GM12873 (cell line): ENCODE measurements at regions not wholly inside any gene's neighbourhood (a gene's known extent, or its start where the extent isn't known, plus 50 kb on each side); places are given as distances from the start of the nearest gene placed in this dataset.

ENCODE experiments used
- TF ChIP-seq, protein P1 (sequence below): IDR thresholded peaks from 2 replicates; pipeline ENCODE4 v1.5.1; 2012; ENCODE audit warnings: low read depth, mild to moderate bottlenecking, moderate library complexity, low read length, control low read depth; ENCODE audit not compliant: insufficient read depth; ENCODE audit errors: missing control alignments

DNA sequence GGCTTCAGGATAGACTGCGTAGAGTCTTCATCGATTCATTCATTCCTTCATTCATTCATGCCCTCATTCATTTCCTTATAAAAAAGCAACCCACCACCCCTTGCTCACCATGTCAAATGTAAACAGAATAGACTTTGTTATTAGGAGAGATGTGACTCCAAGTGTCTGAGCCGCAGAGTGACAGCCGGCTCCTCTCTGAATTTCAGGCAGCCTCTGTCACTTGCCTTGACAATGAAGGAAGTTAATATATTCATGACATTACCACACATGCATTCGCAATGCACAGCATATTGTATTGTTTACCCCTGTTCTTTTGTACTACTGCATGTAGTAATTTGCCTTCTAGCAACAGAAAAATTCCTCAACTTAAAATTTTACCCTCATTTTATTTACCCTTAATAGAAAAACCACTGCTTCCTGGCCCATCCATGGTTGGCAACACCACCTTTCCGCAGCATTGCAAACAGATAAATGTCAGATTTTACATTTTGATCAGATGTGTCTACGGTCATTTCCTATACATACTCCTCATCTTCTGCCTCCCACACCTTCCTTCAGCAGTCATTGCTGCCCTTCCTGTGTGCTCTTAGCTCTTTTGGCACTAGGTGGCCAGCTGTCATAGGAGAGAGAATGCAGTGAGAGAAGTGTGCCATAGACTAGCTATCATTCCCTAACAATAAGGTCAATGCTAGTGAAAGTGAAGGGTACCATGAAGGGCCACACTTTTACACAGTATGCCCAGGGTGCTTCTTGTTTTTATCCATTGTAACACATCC is 1090.8 kb downstream of the BCL11A start:
- TF ChIP-seq, protein P1, sequence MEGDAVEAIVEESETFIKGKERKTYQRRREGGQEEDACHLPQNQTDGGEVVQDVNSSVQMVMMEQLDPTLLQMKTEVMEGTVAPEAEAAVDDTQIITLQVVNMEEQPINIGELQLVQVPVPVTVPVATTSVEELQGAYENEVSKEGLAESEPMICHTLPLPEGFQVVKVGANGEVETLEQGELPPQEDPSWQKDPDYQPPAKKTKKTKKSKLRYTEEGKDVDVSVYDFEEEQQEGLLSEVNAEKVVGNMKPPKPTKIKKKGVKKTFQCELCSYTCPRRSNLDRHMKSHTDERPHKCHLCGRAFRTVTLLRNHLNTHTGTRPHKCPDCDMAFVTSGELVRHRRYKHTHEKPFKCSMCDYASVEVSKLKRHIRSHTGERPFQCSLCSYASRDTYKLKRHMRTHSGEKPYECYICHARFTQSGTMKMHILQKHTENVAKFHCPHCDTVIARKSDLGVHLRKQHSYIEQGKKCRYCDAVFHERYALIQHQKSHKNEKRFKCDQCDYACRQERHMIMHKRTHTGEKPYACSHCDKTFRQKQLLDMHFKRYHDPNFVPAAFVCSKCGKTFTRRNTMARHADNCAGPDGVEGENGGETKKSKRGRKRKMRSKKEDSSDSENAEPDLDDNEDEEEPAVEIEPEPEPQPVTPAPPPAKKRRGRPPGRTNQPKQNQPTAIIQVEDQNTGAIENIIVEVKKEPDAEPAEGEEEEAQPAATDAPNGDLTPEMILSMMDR = no peak

DNA sequence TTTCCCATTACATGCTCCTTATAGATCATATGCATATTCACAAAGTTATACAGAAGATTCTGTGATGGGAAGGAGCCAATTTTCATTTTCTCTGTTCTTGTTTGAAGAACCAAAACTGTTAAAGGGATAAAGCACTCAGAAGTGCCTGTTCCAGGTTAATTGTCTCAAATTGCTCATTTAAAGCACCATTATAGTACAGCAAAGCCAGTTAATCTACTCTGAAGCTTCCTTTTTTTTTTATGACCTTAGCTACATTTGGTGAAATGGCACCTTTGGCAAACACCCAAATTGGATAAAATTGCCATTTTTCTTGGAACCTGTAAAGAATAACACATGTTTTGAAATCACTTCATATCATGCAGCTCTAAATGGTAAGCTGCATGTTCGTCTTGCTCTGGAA is 1092.3 kb downstream of the BCL11A start:
- TF ChIP-seq, protein P1 = no peak

DNA sequence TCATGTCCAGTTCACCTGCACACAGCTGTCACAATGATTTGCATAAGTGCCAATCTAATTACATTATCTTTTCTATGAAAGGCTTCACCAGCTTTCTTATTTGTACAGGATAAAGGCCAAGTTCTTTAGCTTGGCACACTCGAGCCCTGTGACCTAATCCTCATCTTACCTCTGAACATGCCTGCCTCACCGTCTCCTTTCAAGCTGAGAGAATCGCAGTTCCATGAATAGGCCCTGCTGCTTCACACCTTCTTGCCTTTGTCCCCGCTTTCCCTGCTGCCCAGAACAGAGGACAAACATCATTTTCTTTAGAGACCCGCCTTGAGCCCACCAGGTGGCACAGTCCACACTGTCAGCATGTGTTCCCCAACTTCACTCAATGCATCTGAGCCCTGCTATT is 1094.7 kb downstream of the BCL11A start:
- TF ChIP-seq, protein P1 = no peak

DNA sequence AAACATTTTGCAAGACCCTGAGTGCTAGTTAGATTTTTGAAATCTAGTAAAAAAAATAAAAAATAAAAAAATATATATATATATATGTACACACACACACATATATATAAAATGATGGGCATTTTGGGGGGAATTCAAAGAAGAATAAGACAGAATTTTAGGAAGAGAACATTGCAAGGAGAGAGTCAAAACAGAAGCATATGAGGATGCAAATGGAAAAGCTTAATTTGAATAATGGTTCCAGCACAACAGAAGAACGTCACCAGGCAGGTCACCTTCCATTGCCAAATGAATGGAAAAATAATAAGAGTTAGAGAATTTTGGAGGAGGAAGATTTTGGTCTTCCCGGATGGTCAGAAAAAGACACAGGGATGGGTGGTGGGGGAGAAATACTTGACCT is 1097.2 kb downstream of the BCL11A start:
- TF ChIP-seq, protein P1 = no peak

DNA sequence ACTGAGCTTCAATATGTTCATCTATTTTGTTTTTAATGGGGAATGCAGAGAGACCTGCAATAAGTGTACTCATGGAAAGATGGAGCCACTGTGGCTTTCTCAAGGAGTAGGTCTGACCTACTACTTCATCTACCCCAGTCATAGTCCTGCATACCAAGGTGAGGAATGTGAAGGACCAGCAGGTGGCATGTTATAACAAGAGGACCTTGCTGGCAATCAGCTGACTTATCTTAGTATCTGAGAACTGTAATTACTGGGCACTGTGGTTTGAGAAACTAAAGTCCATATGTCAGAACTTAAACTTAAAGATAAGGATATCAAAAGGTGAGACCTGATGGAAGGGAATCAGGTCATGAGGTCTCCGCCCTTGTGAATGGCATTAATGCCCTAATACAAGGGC is 1104.2 kb downstream of the BCL11A start:
- TF ChIP-seq, protein P1 = peak; percentile 11

DNA sequence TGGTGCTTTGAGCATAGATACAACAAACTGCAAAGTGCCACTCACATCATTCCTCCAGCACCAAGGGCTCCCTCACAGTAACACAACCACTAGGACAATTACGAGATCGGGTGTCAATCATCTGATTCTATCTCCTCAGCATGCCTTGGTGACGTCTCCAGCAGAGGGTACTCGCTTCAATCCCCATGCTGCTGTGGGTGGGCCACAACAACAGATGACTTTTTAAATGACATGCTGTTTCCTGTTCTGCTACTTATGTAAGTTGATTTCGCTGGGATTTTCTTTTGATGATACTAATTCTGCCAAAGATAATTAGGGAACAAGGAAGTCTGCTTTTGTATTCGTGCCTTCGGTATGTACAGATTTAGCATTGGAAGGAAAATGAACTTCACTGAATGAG is 1113.0 kb downstream of the BCL11A start:
- TF ChIP-seq, protein P1 = no peak

DNA sequence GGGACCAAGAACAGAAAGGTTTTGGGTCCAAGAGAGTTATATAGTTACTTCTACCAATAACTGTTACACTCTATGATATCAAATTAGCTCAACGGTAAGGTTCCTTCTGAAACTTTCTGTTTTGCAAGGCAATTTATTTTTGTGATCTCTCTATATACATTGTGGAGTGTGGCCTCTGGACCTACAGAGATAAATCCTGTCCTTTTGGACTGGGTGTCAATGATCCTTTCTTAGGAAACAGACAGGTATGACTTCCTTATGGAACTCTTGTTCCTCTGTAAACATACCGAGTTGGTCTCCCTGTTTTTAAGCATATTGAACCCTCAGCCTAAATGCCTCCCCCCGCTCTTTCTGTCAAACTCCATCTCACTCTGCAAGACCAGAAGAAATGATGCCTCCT is 1117.8 kb downstream of the BCL11A start:
- TF ChIP-seq, protein P1 = no peak

DNA sequence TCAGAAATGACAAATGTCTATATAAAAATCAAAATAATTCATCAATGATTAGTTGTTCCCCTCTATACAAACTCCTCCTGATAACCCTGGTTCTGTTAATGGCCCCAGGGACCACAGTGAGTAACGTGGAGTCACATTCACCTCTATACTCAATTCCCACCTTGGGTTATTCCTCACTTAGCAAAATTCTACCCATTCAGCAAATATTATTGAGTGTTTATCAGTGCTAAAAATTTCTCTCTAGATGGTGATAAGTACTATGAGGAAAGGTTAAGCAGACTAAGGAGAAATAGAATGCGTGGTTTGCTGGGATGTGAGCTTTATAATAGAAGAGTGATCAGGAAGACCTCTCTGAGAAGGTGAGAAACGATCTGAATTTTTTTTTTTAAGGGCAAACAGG is 1124.5 kb downstream of the BCL11A start:
- TF ChIP-seq, protein P1 = no peak
